ENCODE measurements at regions not wholly inside any gene's neighbourhood (a gene's known extent, or its start where the extent isn't known, plus 50 kb on each side); places are given as distances from the start of the nearest gene placed in this dataset.

GRCh38 chr11:64500176-64501013, 55.3 kb upstream of the SLC22A11 start:
- Histone ChIP-seq H3K27ac (ENCODE audit: low read depth) (no peak overlapping the region), H3K4me3 (ENCODE audit: low read depth, low read length) (no peak overlapping the region), H3K4me1 (ENCODE audit: insufficient read depth) (no peaks in the 10 kb centered on the region), H3K36me3 (ENCODE audit: insufficient read depth) (no peaks in the 10 kb centered on the region)
- no peak for DNase-seq (ENCODE audit: extremely low spot score)
- WGBS = 66% methylated on average over 28 of the region's 28 CpGs

DNA sequence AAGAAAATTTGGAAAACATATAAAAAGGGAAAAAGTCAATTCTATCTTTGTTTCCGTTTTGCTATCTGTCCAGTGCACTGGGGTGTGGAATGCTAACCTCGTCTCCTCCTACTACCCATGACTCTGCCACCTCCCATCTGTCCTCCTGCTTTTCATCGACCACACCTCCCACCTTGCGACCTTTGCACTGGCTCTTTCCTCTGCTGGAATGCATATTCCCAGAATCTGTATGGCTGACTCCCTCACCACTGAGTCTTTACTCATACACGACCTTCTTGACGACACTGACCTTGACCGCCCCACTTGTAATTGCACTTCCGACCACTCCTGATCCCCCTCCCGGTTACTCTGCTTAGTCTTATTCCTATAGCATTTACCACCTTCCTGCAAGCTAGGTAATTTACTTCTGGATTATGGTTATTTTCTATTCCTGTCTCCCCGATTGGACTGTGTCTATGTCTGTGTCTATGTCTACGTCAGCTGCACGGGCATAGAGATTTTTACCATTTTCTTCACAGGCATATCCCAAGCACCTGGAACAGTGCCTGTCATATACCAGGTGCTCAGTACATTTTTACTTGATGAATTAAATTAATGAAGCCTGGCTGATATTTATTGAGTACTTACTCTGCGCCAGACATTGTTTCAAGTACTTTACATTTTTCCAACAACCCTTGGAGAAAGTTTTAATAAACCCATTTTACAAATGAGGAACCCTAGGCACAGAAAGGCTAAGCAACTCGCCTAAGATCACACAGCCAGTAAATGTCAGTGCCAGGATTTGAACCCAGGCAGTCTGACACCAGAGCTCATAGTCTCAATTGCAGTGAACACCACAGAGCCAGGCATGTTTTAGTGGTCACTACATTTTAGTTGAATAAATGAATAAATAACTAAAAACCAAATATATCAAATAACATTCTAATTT, 54.0 kb upstream of the SLC22A11 start:
- WGBS = 63% methylated on average over 14 of the region's 14 CpGs
- Histone ChIP-seq H3K4me3 (ENCODE audit: low read depth, low read length) (no peak overlapping the region), H3K36me3 (ENCODE audit: insufficient read depth) (no peaks in the 10 kb centered on the region), H3K27ac (ENCODE audit: low read depth) (no peak overlapping the region), H3K4me1 (ENCODE audit: insufficient read depth) (no peaks in the 10 kb centered on the region)
- no peak for DNase-seq (ENCODE audit: extremely low spot score)

DNA sequence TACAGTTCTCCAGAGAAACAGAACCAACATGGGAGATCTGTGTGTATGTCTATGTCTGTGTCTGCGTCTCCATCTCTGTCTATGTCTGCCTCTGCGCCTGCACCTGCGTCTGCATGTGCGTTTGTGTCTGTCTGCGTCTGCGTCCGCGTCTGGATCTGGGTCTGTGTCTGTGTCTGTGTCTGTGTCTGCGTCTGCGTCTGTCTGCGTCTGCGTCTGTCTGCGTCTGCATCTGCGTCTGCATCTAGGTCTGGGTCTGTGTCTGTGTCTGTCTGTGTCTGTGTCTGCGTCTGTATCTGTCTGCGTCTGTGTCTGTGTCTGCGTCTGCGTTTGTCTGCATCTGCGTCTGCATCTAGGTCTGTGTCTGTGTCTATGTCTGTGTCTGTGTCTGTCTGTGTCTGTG, 53.1 kb upstream of the SLC22A11 start:
- no peak for DNase-seq (ENCODE audit: extremely low spot score)
- Histone ChIP-seq H3K4me1 (ENCODE audit: insufficient read depth) (no peaks in the 10 kb centered on the region), H3K4me3 (ENCODE audit: low read depth, low read length) (no peak overlapping the region), H3K36me3 (ENCODE audit: insufficient read depth) (no peaks in the 10 kb centered on the region), H3K27ac (ENCODE audit: low read depth) (no peak overlapping the region)
- 92% methylated on average over 19 of the region's 19 CpGs for WGBS

- Histone ChIP-seq H3K4me3 (ENCODE audit: low read depth, low read length) (no peak overlapping the region), H3K27ac (ENCODE audit: low read depth) (no peak overlapping the region), H3K36me3 (ENCODE audit: insufficient read depth) (no peaks in the 10 kb centered on the region), H3K4me1 (ENCODE audit: insufficient read depth) (no peaks in the 10 kb centered on the region)
- DNase-seq (ENCODE audit: extremely low spot score) = no peak
- WGBS = 78% methylated on average over 5 of the region's 5 CpGs
Measured at GRCh38 chr11:64503186-64503753, 52.5 kb upstream of the SLC22A11 start.

- WGBS = 96% methylated on average over 5 of the region's 5 CpGs
- Histone ChIP-seq H3K4me1 (ENCODE audit: insufficient read depth) (no peaks in the 10 kb centered on the region), H3K4me3 (ENCODE audit: low read depth, low read length) (no peak overlapping the region), H3K36me3 (ENCODE audit: insufficient read depth) (no peaks in the 10 kb centered on the region), H3K27ac (ENCODE audit: low read depth) (no peak overlapping the region)
- no peak for DNase-seq (ENCODE audit: extremely low spot score)
Measured at GRCh38 chr11:64504999-64505398, 50.7 kb upstream of the SLC22A11 start.

Measured in urinary bladder (tissue), 3 donors.